Stimulated activated CD8-positive, alpha-beta memory T cell treated with anti-CD3 and anti-CD28 coated beads, Interleukin-15, amount 100 ng/mL, for 48 hours (primary cell): ENCODE measurements at regions not wholly inside any gene's neighbourhood (a gene's known extent, or its start where the extent isn't known, plus 50 kb on each side); places are given as distances from the start of the nearest gene placed in this dataset.

Source experiments
- DNase-seq, 2 donors: peaks; one replicate each; pipeline ENCODE4 v3.0.0-alpha.2; 2020; ENCODE audit warnings: low read depth in 2 of 2

GRCh38 chr3:40817017-40817416, 292.3 kb downstream of the ZNF621 start:
- no peak for DNase-seq

- no peak for DNase-seq
Measured at GRCh38 chr3:40821315-40821714, 296.6 kb downstream of the ZNF621 start.

GRCh38 chr3:40827226-40827625, 302.5 kb downstream of the ZNF621 start:
- DNase-seq, result no peak

- no peak for DNase-seq
Measured at GRCh38 chr3:40827942-40828688, 303.4 kb downstream of the ZNF621 start.

- DNase-seq, result no peak
Measured at GRCh38 chr3:40828741-40829415, 304.1 kb downstream of the ZNF621 start.

- no peak for DNase-seq
Measured at GRCh38 chr3:40829876-40830275, 305.1 kb downstream of the ZNF621 start.

GRCh38 chr3:40837300-40837699, 312.5 kb downstream of the ZNF621 start:
- DNase-seq, result no peak

GRCh38 chr3:40841131-40841530, 316.4 kb downstream of the ZNF621 start:
- DNase-seq, result no peak

- no peak for DNase-seq
Measured at GRCh38 chr3:40841570-40842109, 316.9 kb downstream of the ZNF621 start.

- DNase-seq, result no peak
Measured at GRCh38 chr3:40842714-40843113, 318.0 kb downstream of the ZNF621 start.

- no peak for DNase-seq
Measured at GRCh38 chr3:40843208-40843624, 318.5 kb downstream of the ZNF621 start.

GRCh38 chr3:40843851-40844548, 319.2 kb downstream of the ZNF621 start:
- DNase-seq, result no peak

- DNase-seq, result no peak
Measured at GRCh38 chr3:40844896-40845295, 320.1 kb downstream of the ZNF621 start.

- DNase-seq, result no peak
Measured at GRCh38 chr3:40845447-40845846, 320.7 kb downstream of the ZNF621 start.

GRCh38 chr3:40845916-40846315, 321.2 kb downstream of the ZNF621 start:
- DNase-seq, result no peak

GRCh38 chr3:40846451-40846850, 321.7 kb downstream of the ZNF621 start:
- no peak for DNase-seq

GRCh38 chr3:40847551-40847992, 322.8 kb downstream of the ZNF621 start:
- no peak for DNase-seq

GRCh38 chr3:40848421-40848820, 323.7 kb downstream of the ZNF621 start:
- DNase-seq, result no peak

- DNase-seq, result no peak
Measured at GRCh38 chr3:40850861-40851260, 326.1 kb downstream of the ZNF621 start.

- DNase-seq, result no peak
Measured at GRCh38 chr3:40851836-40852235, 327.1 kb downstream of the ZNF621 start.

GRCh38 chr3:40852712-40853111, 328.0 kb downstream of the ZNF621 start:
- DNase-seq, result no peak

GRCh38 chr3:40853474-40853873, 328.7 kb downstream of the ZNF621 start:
- no peak for DNase-seq
